H1 (cell line): ENCODE measurements at regions not wholly inside any gene's neighbourhood (a gene's known extent, or its start where the extent isn't known, plus 50 kb on each side); places are given as distances from the start of the nearest gene placed in this dataset.

ENCODE experiments used
- CTCF ChIA-PET: fragments of 300-600 bp; sonication (Branson Sonifier 250); formaldehyde crosslinking; loops from one replicate; lab custom pipeline; 2021; ENCODE audit not compliant: partially characterized antibody; lab: Charles Lee
- POLR2A ChIA-PET: fragments of 300-600 bp; sonication (Branson Sonifier 250); formaldehyde crosslinking; loops from one replicate; lab custom pipeline; 2021; ENCODE audit warnings: inconsistent platforms; ENCODE audit not compliant: partially characterized antibody; lab: Charles Lee
- DNase-seq, 2 experiments: peaks; one replicate each; pipeline versions ENCODE4 v3.0.0 to v3.0.0-alpha.2; 2010 to 2022; ENCODE audit warnings: low spot score in 2 of 2, low read depth in 1 of 2, mixed read lengths in 1 of 2
- FAIRE-seq: peaks from 2 replicates; lab custom pipeline; 2011; peaks lifted over from hg19 to GRCh38; lab: Jason Lieb, UNC
- H2AFZ ChIP-seq: 2 replicates; pipeline ENCODE4 v1.8.1; 2012; ENCODE audit warnings: low read length, inconsistent platforms
- H2AK5ac ChIP-seq: 2 replicates; pipeline ENCODE4 v1.6.1; 2013; ENCODE audit warnings: low read depth, low read length
- H2BK120ac ChIP-seq: replicated peaks from 2 replicates; pipeline ENCODE3; 2013; ENCODE audit warnings: low read depth, low read length, inconsistent platforms
- H2BK12ac ChIP-seq: 2 replicates; pipeline ENCODE4 v1.6.1; 2013; ENCODE audit warnings: low read depth, low read length
- H2BK15ac ChIP-seq: 2 replicates; pipeline ENCODE4 v1.6.1; 2013; ENCODE audit warnings: low read length
- H2BK20ac ChIP-seq: 2 replicates; pipeline ENCODE4 v1.6.1; 2013; ENCODE audit warnings: low read length
- H2BK5ac ChIP-seq: 2 replicates; pipeline ENCODE4 v1.6.1; 2013; ENCODE audit warnings: low read depth, low read length
- H3K14ac ChIP-seq: 2 replicates; pipeline ENCODE4 v1.6.1; 2013; ENCODE audit warnings: inconsistent platforms; ENCODE audit not compliant: insufficient read length
- H3K18ac ChIP-seq: 2 replicates; pipeline ENCODE4 v1.6.1; 2013; ENCODE audit warnings: low read length; ENCODE audit errors: extremely low read depth
- H3K23ac ChIP-seq: 2 replicates; pipeline ENCODE4 v1.6.1; 2013; ENCODE audit warnings: inconsistent platforms; ENCODE audit not compliant: insufficient read length
- H3K23me2 ChIP-seq: 2 replicates; pipeline ENCODE4 v1.6.1; 2013; ENCODE audit warnings: low read depth, low read length
- H3K27ac ChIP-seq: 2 replicates; pipeline ENCODE4 v1.6.1; 2011; ENCODE audit warnings: low read depth, low read length, inconsistent platforms
- H3K27me3 ChIP-seq, 4 experiments: replicated peaks in 1 of 4; 1 replicate in 1 of 4; 2 replicates in 3 of 4; pipeline versions ENCODE4 v1.6.1 to v1.8.1; 2011 to 2013; ENCODE audit warnings: low read length in 3 of 4, mild to moderate bottlenecking in 3 of 4, inconsistent platforms in 2 of 4, mixed read lengths in 2 of 4, moderate library complexity in 1 of 4; ENCODE audit not compliant: control insufficient read depth in 3 of 4, insufficient read depth in 3 of 4; ENCODE audit errors: extremely low read depth in 1 of 4
- H3K36me3 ChIP-seq, 4 experiments: 2 replicates each; pipeline versions ENCODE4 v1.6.1 to v1.8.1; 2011 to 2013; ENCODE audit warnings: mild to moderate bottlenecking in 4 of 4, low read length in 3 of 4, moderate library complexity in 2 of 4, control low read depth in 1 of 4, inconsistent platforms in 1 of 4; ENCODE audit not compliant: insufficient read depth in 4 of 4, control insufficient read depth in 2 of 4
- H3K4ac ChIP-seq: replicated peaks from 2 replicates; pipeline ENCODE3; 2013; ENCODE audit warnings: low read length, low read depth, mixed read lengths, inconsistent platforms; ENCODE audit not compliant: insufficient read length
- H3K4me1 ChIP-seq, 4 experiments: replicated peaks in 1 of 4; 1 replicate in 1 of 4; 2 replicates in 3 of 4; pipeline versions ENCODE4 v1.6.1 to v1.8.1; 2011 to 2013; ENCODE audit warnings: low read length in 3 of 4, inconsistent platforms in 2 of 4, mixed read lengths in 1 of 4; ENCODE audit not compliant: insufficient read depth in 4 of 4, control insufficient read depth in 3 of 4
- H3K4me2 ChIP-seq, 2 experiments: 2 replicates each; pipeline versions ENCODE4 v1.6.1 to v1.8.1; 2011 to 2013; ENCODE audit warnings: low read depth in 2 of 2, low read length in 2 of 2, control low read depth in 1 of 2, inconsistent platforms in 1 of 2, mild to moderate bottlenecking in 1 of 2; ENCODE audit not compliant: insufficient read depth in 1 of 2
- H3K4me3 ChIP-seq, 4 experiments: fragments of 200-600, 300-600 bp in 1 of 4; sonication (generic), shearing (Covaris generic), sonication (Bioruptor Twin) in 1 of 4; 2 replicates each; pipeline versions ENCODE4 v1.5.1 to v1.8.1; 2011 to 2016; ENCODE audit warnings: low read length in 4 of 4, low read depth in 3 of 4, control low read depth in 2 of 4, inconsistent platforms in 2 of 4, mild to moderate bottlenecking in 2 of 4, mixed read lengths in 1 of 4, moderate library complexity in 1 of 4; ENCODE audit not compliant: insufficient read depth in 2 of 4; ENCODE audit errors: extremely low read depth in 1 of 4
- H3K56ac ChIP-seq: replicated peaks from 2 replicates; pipeline ENCODE3; 2013; ENCODE audit warnings: low read depth, mild to moderate bottlenecking, mixed read lengths, low read length, inconsistent platforms; ENCODE audit not compliant: insufficient read length
- H3K79me1 ChIP-seq: 2 replicates; pipeline ENCODE4 v1.6.1; 2013; ENCODE audit warnings: low read depth, low read length, control low read depth
- H3K79me2 ChIP-seq, 2 experiments: 2 replicates each; pipeline versions ENCODE4 v1.6.1 to v1.8.1; 2012 to 2013; ENCODE audit warnings: low read length in 2 of 2, mild to moderate bottlenecking in 2 of 2, inconsistent platforms in 1 of 2; ENCODE audit not compliant: insufficient read depth in 2 of 2, control insufficient read depth in 1 of 2
- H3K9ac ChIP-seq, 4 experiments: replicated peaks in 1 of 4; 1 replicate in 1 of 4; 2 replicates in 3 of 4; pipeline versions ENCODE4 v1.6.1 to v1.8.1; 2011 to 2013; ENCODE audit warnings: low read depth in 3 of 4, low read length in 3 of 4, control low read depth in 2 of 4, mild to moderate bottlenecking in 2 of 4, moderate library complexity in 2 of 4, inconsistent platforms in 1 of 4; ENCODE audit errors: extremely low read depth in 1 of 4
- H3K9me3 ChIP-seq, 2 experiments: 2 replicates each; pipeline versions ENCODE4 v1.6.1 to v1.8.1; 2012 to 2013; ENCODE audit warnings: mild to moderate bottlenecking in 2 of 2, moderate library complexity in 2 of 2, control low read depth in 1 of 2, inconsistent platforms in 1 of 2, low read depth in 1 of 2, low read length in 1 of 2, mixed read lengths in 1 of 2; ENCODE audit not compliant: insufficient read depth in 2 of 2
- H4K20me1 ChIP-seq, 2 experiments: replicated peaks in 1 of 2; 2 replicates each; pipeline versions ENCODE3 to v1.8.1; 2011 to 2013; ENCODE audit warnings: inconsistent platforms in 2 of 2, low read length in 2 of 2, mild to moderate bottlenecking in 1 of 2; ENCODE audit not compliant: insufficient read depth in 2 of 2, control insufficient read depth in 1 of 2
- H4K5ac ChIP-seq: 2 replicates; pipeline ENCODE4 v1.6.1; 2013; ENCODE audit warnings: low read length, low read depth, mixed read lengths, inconsistent platforms; ENCODE audit not compliant: insufficient read length
- H4K8ac ChIP-seq: 2 replicates; pipeline ENCODE4 v1.8.0; 2013; ENCODE audit warnings: mild to moderate bottlenecking, moderate library complexity, low read length, inconsistent platforms; ENCODE audit not compliant: insufficient read depth; ENCODE audit errors: extremely low read depth
- H4K91ac ChIP-seq: replicated peaks from 2 replicates; pipeline ENCODE3; 2013; ENCODE audit warnings: low read length, mixed read lengths, inconsistent platforms; ENCODE audit not compliant: insufficient read length
- WGBS, 2 experiments: shearing (Covaris generic) in 1 of 2; methylation state at CpG; one replicate each; pipeline versions ENCODE4 v1.1.6 to v1.1.7; 2013 to 2015; ENCODE audit warnings: low lambda C conversion rate in 2 of 2, mixed read lengths in 2 of 2, inconsistent platforms in 1 of 2, low coverage in 1 of 2, missing lambda C conversion rate in 1 of 2; ENCODE audit not compliant: insufficient replicate concordance in 2 of 2, insufficient coverage in 1 of 2, insufficient read length in 1 of 2; ENCODE audit errors: extremely low coverage in 1 of 2, missing lambda C conversion rate in 1 of 2; 5-methylcytosine and 5-hydroxymethylcytosine counted together

GRCh38 chr11:110366291-110366690, 63.5 kb upstream of the FDX1 start:
- no peak overlapping the region for H4K91ac ChIP-seq
- no peak overlapping the region for H3K4me2 ChIP-seq
- H3K18ac ChIP-seq, result no peak overlapping the region
- no peak overlapping the region for H3K4me3 ChIP-seq
- no peak overlapping the region for H4K8ac ChIP-seq
- H4K5ac ChIP-seq, result no peak overlapping the region
- H3K23ac ChIP-seq, result no peak overlapping the region
- no peaks in the 10 kb centered on the region for H3K79me2 ChIP-seq
- H2BK5ac ChIP-seq, result no peak overlapping the region
- no peak overlapping the region for H2BK120ac ChIP-seq
- no peaks in the 10 kb centered on the region for H3K27me3 ChIP-seq
- 88% methylated on average over 6 of the region's 6 CpGs; no CpG with 5 or more reads in 1 of the 2 experiments for WGBS, 2 experiments
- H3K14ac ChIP-seq, result no peak overlapping the region
- H3K36me3 ChIP-seq, result no peaks in the 10 kb centered on the region
- no peak overlapping the region for H3K56ac ChIP-seq
- H2BK20ac ChIP-seq, result no peak overlapping the region
- H3K4ac ChIP-seq, result no peak overlapping the region
- no peak for FAIRE-seq
- no peak overlapping the region for H2AFZ ChIP-seq
- H3K23me2 ChIP-seq, result peaks cover 2% of the 10 kb centered on the region; the same call in 1 of the 2 replicates
- H3K27ac ChIP-seq, result no peak overlapping the region
- H2BK12ac ChIP-seq, result no peak overlapping the region
- CTCF ChIA-PET, result interaction anchor here (1.5 kb wide), 1 partner anchor 10 kb away, joined by 3 read pairs; no protein-coding TSS in a partner anchor
- no peak for DNase-seq
- H3K4me1 ChIP-seq, result peaks cover 0 to 6% (median 4%) of the 10 kb centered on the region in 4 experiments; a peak in 4 of 7 replicates
- no peak overlapping the region for H3K9ac ChIP-seq
- H2AK5ac ChIP-seq, result no peak overlapping the region
- H3K9me3 ChIP-seq, result 0 out of 4 replicates have a peak, but pooled peaks cover 0 to 3% of the 10 kb centered on the region in 2 experiments
- POLR2A ChIA-PET, result no interaction called here
- no peaks in the 10 kb centered on the region for H3K79me1 ChIP-seq
- H4K20me1 ChIP-seq, result no peaks in the 10 kb centered on the region
- no peak overlapping the region for H2BK15ac ChIP-seq
